GM21619 (cell line): ENCODE measurements at regions not wholly inside any gene's neighbourhood (a gene's known extent, or its start where the extent isn't known, plus 50 kb on each side); places are given as distances from the start of the nearest gene placed in this dataset.

ENCODE experiments used
- ATAC-seq: cut with Tn5 transposase; IDR thresholded peaks from one replicate; pipeline ENCODE4 v1.9.1; 2021; ENCODE audit not compliant: unreplicated experiment

- no peak for ATAC-seq
These were observed 1409.0 kb downstream of the PLA2G4A start for GRCh38 chr1:188237573-188238348.

- ATAC-seq = no peak
These were observed 1412.1 kb downstream of the PLA2G4A start for GRCh38 chr1:188240772-188241406.

GRCh38 chr1:188241629-188242028 is 1412.9 kb downstream of the PLA2G4A start:
- no peak for ATAC-seq

- no peak for ATAC-seq
These were observed 1414.7 kb downstream of the PLA2G4A start for GRCh38 chr1:188243456-188243855.

GRCh38 chr1:188244681-188245080 is 1415.9 kb downstream of the PLA2G4A start:
- ATAC-seq = no peak

GRCh38 chr1:188247255-188247654 is 1418.5 kb downstream of the PLA2G4A start:
- no peak for ATAC-seq

GRCh38 chr1:188249811-188250210 is 1421.1 kb downstream of the PLA2G4A start:
- no peak for ATAC-seq

GRCh38 chr1:188251036-188251435 is 1422.3 kb downstream of the PLA2G4A start:
- no peak for ATAC-seq

- no peak for ATAC-seq
These were observed 1433.1 kb downstream of the PLA2G4A start for GRCh38 chr1:188261849-188262248.

- no peak for ATAC-seq
These were observed 1441.2 kb downstream of the PLA2G4A start for GRCh38 chr1:188269956-188270355.

- ATAC-seq = no peak
These were observed 1441.7 kb downstream of the PLA2G4A start for GRCh38 chr1:188270497-188270896.

- no peak for ATAC-seq
These were observed 1449.0 kb downstream of the PLA2G4A start for GRCh38 chr1:188277771-188278170.

GRCh38 chr1:188281921-188282320 is 1453.2 kb downstream of the PLA2G4A start:
- ATAC-seq = no peak

- no peak for ATAC-seq
These were observed 1466.4 kb downstream of the PLA2G4A start for GRCh38 chr1:188295157-188295556.

GRCh38 chr1:188302746-188303145 is 1474.0 kb downstream of the PLA2G4A start:
- no peak for ATAC-seq

- ATAC-seq = no peak
These were observed 1485.9 kb downstream of the PLA2G4A start for GRCh38 chr1:188314557-188315137.

- no peak for ATAC-seq
These were observed 1489.1 kb downstream of the PLA2G4A start for GRCh38 chr1:188317894-188318293.

GRCh38 chr1:188325211-188325610 is 1496.5 kb downstream of the PLA2G4A start:
- ATAC-seq = no peak

GRCh38 chr1:188343914-188344313 is 1515.2 kb downstream of the PLA2G4A start:
- ATAC-seq = no peak

- no peak for ATAC-seq
These were observed 1521.4 kb downstream of the PLA2G4A start for GRCh38 chr1:188350104-188350503.

GRCh38 chr1:188355082-188355481 is 1526.3 kb downstream of the PLA2G4A start:
- no peak for ATAC-seq

- ATAC-seq = no peak
These were observed 1527.1 kb downstream of the PLA2G4A start for GRCh38 chr1:188355847-188356246.
